Effector memory CD8-positive, alpha-beta T cell (primary cell): ENCODE measurements at regions not wholly inside any gene's neighbourhood (a gene's known extent, or its start where the extent isn't known, plus 50 kb on each side); places are given as distances from the start of the nearest gene placed in this dataset.

Source experiments
- ATAC-seq: fragments of 150-1000 bp; cut with Tn5 transposase; replicated peaks from 2 replicates; pipeline ENCODE4 v1.10.0; 2021; ENCODE audit warnings: mild to moderate bottlenecking, moderate library complexity
- DNase-seq, 3 experiments: peaks; one replicate each; pipeline ENCODE4 v3.0.0; 2021
- H3K27ac Mint-ChIP-seq, 2 donors: one replicate each; pipeline ENCODE4 v1.8.0; 2022; ENCODE audit warnings: mild to moderate bottlenecking in 2 of 2, mixed read lengths in 2 of 2, moderate library complexity in 2 of 2
- H3K27me3 Mint-ChIP-seq, 2 donors: one replicate each; pipeline ENCODE4 v1.8.0; 2022; ENCODE audit warnings: mixed read lengths in 2 of 2
- H3K36me3 Mint-ChIP-seq: one replicate; pipeline ENCODE4 v1.8.0; 2022; ENCODE audit warnings: mild to moderate bottlenecking, moderate library complexity, mixed read lengths; ENCODE audit not compliant: insufficient read depth
- H3K4me1 Mint-ChIP-seq, 2 donors: one replicate each; pipeline ENCODE4 v1.8.0; 2022; ENCODE audit warnings: low read depth in 2 of 2, mixed read lengths in 2 of 2
- H3K4me3 Mint-ChIP-seq, 2 donors: one replicate each; pipeline ENCODE4 v1.8.0; 2022; ENCODE audit warnings: mild to moderate bottlenecking in 2 of 2, mixed read lengths in 2 of 2, moderate library complexity in 2 of 2
- H3K9me3 Mint-ChIP-seq, 2 donors: one replicate each; pipeline ENCODE4 v1.8.0; 2022; ENCODE audit warnings: mixed read lengths in 2 of 2

DNA sequence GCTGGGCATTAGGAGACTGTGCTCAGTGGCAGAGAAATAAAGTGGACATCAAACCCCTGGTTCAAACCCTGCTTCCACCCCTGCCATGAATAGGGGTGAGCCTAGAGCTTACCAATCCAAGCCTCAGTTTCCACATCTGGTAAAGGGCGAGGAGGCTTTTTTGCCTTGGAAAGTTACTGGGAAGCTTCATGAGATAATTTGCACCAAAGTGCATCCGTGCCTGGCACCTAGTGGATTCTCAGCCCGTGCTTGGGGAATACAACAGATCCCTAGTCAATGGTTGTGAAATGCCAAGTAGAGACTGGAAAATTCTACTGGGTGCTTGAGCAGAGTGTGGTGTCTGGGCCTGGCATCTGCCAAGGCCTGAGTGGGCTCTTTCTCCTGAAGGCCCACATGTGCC is 158.7 kb upstream of the ZMIZ1 start:
- no peak overlapping the region for H3K27ac Mint-ChIP-seq
- no peak for DNase-seq
- no peaks in the 10 kb centered on the region for H3K36me3 Mint-ChIP-seq
- no peak for ATAC-seq
- H3K4me1 Mint-ChIP-seq: no peaks in the 10 kb centered on the region
- H3K9me3 Mint-ChIP-seq: no peaks in the 10 kb centered on the region
- no peak overlapping the region for H3K4me3 Mint-ChIP-seq
- H3K27me3 Mint-ChIP-seq: peaks cover 12 to 13% of the 10 kb centered on the region in 2 donors

DNA sequence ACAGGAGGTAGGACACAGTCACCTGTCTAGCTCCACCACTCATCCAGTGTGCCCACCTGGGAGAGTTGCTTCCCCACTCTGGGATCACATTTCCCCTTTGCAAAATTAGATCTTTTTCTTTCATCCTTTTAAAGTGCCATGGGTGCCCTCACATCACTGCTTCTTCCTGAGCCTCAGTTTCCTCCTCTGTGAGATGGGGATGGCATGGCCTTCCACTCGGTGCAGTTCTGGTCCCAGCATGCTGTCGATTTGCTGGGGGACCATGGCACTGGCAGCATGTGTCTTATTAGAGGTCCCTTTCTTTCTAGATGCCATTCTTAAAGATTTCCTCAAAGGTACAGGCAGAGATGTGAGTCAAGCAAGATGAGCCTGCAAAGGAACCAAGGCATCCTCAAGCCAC is 158.3 kb upstream of the ZMIZ1 start:
- Mint-ChIP-seq H3K27ac (no peak overlapping the region), H3K9me3 (no peaks in the 10 kb centered on the region), H3K36me3 (no peaks in the 10 kb centered on the region), H3K4me1 (no peaks in the 10 kb centered on the region), H3K27me3 (peaks cover 12 to 13% of the 10 kb centered on the region in 2 donors), H3K4me3 (no peak overlapping the region)
- ATAC-seq (no peak), DNase-seq (no peak)

DNA sequence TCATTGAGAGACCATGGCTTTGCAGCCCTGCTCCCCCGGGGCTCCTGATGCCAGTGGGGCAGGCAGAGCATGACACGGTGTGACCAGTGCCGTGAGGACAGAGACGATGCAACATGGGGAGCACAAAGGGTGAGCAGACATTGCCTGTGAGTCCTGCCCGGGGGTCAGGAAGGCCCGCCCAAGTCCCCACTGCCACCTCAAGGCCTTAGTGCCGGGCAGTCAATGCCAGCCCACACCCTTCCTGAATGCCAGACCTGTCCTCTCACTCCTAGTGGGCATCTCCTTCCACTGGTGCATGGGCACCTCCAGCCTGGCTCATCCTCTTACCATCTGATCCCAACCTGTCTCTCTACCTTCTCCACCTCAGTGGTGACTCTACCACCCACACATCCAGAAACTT is 157.9 kb upstream of the ZMIZ1 start:
- no peak for DNase-seq
- no peak overlapping the region for H3K27ac Mint-ChIP-seq
- peaks cover 12 to 13% of the 10 kb centered on the region in 2 donors for H3K27me3 Mint-ChIP-seq
- no peak for ATAC-seq
- H3K4me3 Mint-ChIP-seq: no peak overlapping the region
- H3K36me3 Mint-ChIP-seq: no peaks in the 10 kb centered on the region
- no peaks in the 10 kb centered on the region for H3K4me1 Mint-ChIP-seq
- H3K9me3 Mint-ChIP-seq: no peaks in the 10 kb centered on the region

DNA sequence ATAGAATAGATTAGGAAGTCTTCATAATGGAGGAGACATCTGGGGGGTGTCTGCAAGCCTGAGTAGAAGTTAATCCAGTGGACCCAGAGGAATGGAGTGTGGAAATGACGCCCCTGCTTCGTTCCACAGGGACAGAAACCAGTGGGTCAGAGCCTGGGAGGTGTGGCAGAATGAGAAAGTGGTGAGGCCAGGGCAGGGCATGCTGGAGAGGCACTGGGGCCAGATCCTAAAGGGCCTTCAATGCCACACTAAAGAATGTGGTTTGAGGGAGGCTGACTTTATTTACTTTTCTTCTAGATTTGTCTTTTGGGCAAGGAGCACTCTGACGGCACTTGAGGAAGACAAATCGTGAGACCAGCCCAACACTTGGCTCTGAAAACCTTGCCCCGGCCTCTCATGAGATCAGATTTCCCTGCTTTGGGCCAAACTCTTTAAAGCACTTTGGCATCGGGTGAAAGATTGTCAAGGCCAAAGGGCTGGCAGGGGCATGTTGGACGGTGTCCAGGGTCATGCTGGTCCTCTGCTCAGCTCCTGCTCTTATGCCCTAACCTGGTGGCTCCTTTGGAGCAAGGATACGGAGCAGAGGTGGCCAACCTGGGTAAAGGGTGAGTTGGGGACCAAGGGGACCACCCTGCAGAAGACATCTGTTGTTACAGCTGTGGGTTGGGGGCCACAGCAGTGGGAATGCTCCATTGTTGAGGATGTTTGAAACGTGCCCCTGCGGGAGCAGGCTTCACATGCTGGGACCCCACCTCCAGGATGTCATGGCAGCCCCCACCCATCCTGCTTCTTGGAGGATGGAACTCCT is 157.0 kb upstream of the ZMIZ1 start:
- Mint-ChIP-seq H3K36me3 (no peaks in the 10 kb centered on the region), H3K4me1 (no peaks in the 10 kb centered on the region), H3K27ac (no peak overlapping the region), H3K9me3 (no peaks in the 10 kb centered on the region), H3K27me3 (peaks cover 12 to 13% of the 10 kb centered on the region in 2 donors), H3K4me3 (no peak overlapping the region)
- DNase-seq (no peak), ATAC-seq (no peak)

DNA sequence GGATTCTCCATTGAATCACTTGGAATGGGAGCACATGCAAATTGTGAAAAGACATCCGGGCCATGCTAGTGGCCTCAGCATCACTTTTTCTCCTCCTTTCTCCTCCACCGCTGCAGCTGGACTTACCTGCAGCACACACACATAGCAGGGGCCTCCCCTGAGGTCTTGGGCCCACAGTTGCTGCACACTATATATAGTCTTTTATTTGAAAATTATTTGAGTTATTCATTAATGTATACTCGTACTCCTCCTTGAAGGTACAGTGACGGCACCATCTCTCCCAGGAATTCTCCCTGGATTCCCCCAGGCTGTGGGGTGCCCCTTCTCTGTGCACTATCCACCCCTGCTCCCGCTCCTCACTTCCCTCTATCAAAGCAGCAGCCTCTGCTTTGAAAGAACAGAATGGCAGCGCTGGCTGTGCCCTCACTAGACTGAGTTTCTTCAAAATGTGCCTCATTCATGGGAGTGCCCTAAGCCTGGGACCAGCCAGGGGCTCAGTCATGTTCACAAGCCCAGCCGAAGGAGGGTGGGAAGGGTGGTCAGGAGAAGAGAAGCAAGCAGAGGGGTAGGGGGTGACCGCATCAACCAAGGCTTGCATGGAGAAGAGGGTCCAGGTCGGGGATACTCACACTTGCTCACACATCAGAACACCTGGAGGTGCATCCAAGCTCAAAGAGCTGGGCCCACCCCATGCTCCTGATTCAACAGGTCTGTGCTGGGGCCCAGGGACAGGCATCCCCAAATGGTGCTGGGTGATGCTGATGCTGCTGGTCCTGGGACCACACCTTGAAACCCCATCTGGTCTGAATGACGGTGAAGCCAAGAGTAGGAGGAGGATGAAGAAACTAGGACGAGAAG is 156.2 kb upstream of the ZMIZ1 start:
- DNase-seq: no peak
- Mint-ChIP-seq H3K27me3 (peaks cover 7 to 10% of the 10 kb centered on the region in 2 donors), H3K9me3 (no peaks in the 10 kb centered on the region), H3K36me3 (no peaks in the 10 kb centered on the region), H3K27ac (peak overlapping the region in 1 of 2 donors; percentile 35), H3K4me1 (no peaks in the 10 kb centered on the region), H3K4me3 (no peak overlapping the region)
- no peak for ATAC-seq

DNA sequence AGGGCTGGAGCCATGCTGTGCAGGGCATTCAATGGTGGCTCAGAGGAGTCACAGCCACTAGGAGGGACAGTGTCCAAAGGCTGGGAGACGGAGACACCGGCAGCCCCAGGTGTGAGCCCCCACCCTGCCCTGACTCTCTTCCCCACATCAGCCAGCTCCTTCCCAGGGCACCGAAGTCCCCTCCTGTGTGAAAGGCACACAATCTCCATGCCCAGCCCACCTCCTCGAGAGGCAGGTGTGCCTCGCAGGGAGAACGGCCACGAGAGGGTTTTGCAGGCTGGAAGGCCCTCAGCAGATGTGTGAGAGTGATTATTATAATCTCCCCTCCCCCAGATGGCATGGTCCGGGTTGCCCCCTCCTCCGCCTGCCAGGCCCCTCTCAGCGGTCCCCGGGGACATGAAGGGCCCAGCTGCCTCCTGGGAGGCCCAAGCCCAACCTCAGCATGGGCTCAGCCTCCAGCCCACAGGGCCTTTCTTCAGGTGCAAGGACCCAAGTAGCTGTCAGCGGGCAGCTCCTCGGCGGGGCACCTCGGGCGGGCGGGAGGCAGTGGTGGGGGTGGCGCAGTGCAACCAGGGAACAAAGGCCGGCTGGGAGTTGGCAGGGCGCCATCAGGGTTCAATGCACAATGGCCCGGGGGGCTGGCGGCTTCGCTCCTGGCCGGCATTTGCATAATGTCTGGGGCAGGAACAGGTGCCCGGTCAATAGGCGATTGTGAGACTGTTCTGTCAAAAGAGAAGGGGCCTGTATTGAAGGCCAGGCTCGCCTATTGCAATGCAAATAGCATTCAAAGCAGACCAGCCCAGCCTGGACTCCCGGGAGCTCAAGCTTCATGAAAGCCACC is 155.3 kb upstream of the ZMIZ1 start:
- Mint-ChIP-seq H3K27ac (peak overlapping the region in 1 of 2 donors; percentile 35), H3K4me1 (no peaks in the 10 kb centered on the region), H3K4me3 (no peak overlapping the region), H3K27me3 (peaks cover 10 to 15% of the 10 kb centered on the region in 2 donors), H3K36me3 (no peaks in the 10 kb centered on the region), H3K9me3 (no peaks in the 10 kb centered on the region)
- no peak for DNase-seq
- no peak for ATAC-seq

DNA sequence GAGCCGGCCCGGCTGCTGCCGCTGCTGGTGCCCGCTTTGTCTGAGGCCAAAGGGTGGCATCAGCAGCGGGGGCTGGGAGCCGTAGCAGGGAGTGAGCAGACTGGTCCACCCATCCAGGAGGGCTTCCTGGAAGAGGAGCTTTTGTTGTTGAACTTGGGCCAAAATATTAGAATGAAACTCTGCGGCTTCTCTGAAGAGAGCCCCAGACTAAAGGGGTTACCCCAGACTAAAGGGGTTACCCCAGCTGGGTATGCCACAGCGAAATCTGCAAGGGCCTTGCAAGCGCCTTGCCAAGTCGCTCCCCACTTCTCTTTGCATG is 154.7 kb upstream of the ZMIZ1 start:
- no peaks in the 10 kb centered on the region for H3K9me3 Mint-ChIP-seq
- H3K4me1 Mint-ChIP-seq: no peaks in the 10 kb centered on the region
- ATAC-seq (no peak), DNase-seq (no peak)
- no peaks in the 10 kb centered on the region for H3K36me3 Mint-ChIP-seq
- peaks cover 16 to 21% of the 10 kb centered on the region in 2 donors for H3K27me3 Mint-ChIP-seq
- no peak overlapping the region for H3K4me3 Mint-ChIP-seq
- H3K27ac Mint-ChIP-seq: no peak overlapping the region

DNA sequence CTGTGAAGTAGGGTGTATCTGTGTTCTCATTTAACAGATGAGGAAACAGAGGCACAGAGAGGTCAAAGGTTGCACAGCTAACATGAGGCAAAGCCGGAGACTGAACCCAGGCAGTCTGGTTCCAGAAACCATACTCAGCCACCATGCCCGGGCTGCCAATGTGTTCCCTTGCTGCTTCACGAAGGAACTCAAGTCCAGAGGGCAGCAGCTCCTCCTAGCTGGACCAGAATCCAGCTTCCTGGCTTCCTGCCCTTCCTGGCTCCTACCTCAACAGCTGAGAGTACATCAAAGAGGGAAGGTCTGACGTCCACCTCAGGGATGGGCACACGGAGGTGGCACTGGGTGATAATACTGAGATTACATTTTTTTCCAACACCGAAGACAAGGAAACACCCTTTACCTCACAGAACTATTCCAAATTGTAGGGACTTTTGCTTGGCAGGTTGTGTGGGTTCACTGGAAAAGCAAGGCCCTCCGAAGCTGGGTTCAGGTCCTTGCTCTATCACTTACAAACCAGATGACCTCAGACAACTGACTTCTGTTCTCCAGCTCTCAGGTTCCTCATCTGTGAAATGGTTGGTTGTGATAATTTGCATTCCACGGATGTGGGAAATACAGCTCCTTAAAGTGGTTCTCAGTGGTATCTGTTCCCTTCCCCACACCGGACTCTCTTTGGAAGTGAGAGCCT is 154.1 kb upstream of the ZMIZ1 start:
- Mint-ChIP-seq H3K4me3 (no peak overlapping the region), H3K36me3 (no peaks in the 10 kb centered on the region), H3K9me3 (no peaks in the 10 kb centered on the region), H3K27me3 (peaks cover 16 to 26% of the 10 kb centered on the region in 2 donors), H3K4me1 (no peaks in the 10 kb centered on the region), H3K27ac (no peak overlapping the region)
- ATAC-seq (no peak), DNase-seq (no peak)

DNA sequence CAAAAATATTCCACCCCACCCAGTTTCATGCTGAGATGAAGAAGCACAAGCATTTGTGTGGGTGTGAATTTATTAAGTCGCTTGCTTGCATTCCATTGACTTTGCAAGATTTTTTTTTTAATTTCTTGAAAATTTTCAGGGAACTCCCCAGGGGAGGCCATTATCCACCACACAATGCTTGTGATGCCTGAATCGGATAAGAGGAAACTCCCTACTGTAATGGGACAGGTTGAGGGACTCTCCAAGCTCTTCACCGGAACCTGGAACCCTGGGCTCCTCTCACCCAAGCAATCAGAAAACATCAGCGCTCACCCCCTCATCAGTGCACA is 153.6 kb upstream of the ZMIZ1 start:
- H3K27me3 Mint-ChIP-seq: peaks cover 22 to 31% of the 10 kb centered on the region in 2 donors
- H3K4me3 Mint-ChIP-seq: no peak overlapping the region
- no peaks in the 10 kb centered on the region for H3K4me1 Mint-ChIP-seq
- no peak for DNase-seq
- ATAC-seq: no peak
- H3K27ac Mint-ChIP-seq: no peak overlapping the region
- no peaks in the 10 kb centered on the region for H3K9me3 Mint-ChIP-seq
- no peaks in the 10 kb centered on the region for H3K36me3 Mint-ChIP-seq

DNA sequence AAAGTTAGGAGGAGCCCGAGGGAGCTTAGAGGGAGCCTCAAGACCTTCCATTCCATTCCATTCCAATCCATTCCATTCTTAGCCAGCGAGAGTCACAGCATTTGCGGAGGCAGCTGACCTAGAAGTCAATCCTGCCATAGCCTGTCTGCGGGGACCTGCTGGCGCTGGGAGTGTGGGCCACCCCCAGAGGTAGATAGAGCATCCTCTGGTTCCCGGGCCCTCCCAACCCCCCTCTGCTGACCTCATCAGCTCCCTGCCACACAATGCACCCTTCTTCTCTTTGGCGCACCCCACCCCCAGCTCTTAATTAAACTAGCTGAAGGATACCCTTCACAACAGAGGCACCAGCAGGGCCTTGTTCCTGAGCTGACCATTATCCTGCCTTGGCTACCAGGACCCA is 152.5 kb upstream of the ZMIZ1 start:
- Mint-ChIP-seq H3K27me3 (peaks cover 26 to 37% of the 10 kb centered on the region in 2 donors), H3K27ac (no peak overlapping the region), H3K4me3 (no peak overlapping the region), H3K4me1 (no peaks in the 10 kb centered on the region), H3K36me3 (no peaks in the 10 kb centered on the region), H3K9me3 (no peaks in the 10 kb centered on the region)
- ATAC-seq: no peak
- no peak for DNase-seq

DNA sequence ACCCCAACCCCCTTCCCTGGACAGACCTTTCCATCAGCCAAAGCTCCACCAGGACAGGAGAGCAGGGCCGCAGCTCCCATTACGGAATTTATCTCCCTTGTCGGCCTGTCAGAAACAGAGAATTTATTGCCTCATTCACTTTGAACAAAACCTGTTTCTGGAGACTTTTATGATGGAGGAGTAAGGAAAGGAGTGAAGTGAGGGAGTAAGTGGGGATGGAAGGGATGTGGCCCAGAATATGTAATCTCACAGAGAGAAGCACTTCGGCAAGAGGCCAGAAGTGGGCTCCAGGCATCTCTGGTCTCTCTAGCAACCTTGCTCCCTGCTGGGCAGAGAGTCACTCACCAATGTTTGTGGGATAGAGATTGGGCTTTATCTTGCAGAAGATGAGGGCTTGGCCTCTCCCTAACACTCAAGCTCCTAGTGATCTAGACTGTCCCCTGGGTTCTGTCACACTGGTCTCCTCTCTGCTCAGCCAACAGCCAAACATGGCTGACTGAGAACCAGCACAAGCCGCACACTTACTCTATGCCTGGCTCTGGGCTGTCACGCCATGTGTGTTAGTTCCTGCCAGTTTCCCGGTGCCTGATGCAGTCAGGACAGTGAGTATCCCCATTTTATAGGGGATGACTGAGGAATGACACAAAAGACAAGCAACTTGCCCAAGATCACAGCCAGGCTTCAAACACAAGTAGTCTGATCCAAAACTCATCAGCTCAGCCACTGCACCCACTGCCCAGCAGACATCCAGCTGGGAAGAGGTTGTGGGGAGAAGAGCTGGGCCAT is 149.4 kb upstream of the ZMIZ1 start:
- Mint-ChIP-seq H3K27ac (no peak overlapping the region), H3K27me3 (peaks cover 32 to 68% of the 10 kb centered on the region in 2 donors), H3K4me1 (no peaks in the 10 kb centered on the region), H3K4me3 (no peak overlapping the region), H3K9me3 (no peaks in the 10 kb centered on the region), H3K36me3 (no peaks in the 10 kb centered on the region)
- ATAC-seq (no peak), DNase-seq (no peak)

DNA sequence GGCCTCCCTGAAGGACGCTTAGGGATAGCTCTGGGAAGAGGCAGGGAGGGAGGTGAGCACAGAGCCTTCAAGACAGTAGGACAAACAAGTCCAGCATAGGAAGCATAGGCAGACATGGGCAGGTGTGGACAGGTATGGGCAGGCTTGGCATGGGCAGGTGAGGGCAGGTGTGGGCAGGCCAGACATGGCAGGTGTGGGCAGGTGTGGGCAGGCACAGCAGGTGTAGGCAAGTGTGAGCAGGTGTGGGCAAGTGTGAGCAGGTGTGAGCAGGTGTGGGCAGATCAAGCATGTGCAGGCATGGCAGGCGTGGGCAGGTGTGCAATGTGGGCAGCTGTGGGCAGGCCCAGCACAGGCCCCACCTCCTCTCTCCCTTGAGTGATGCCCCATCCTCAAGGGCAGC is 148.8 kb upstream of the ZMIZ1 start:
- no peaks in the 10 kb centered on the region for H3K4me1 Mint-ChIP-seq
- H3K4me3 Mint-ChIP-seq: no peak overlapping the region
- H3K27me3 Mint-ChIP-seq: peaks cover 32 to 74% of the 10 kb centered on the region in 2 donors
- no peaks in the 10 kb centered on the region for H3K36me3 Mint-ChIP-seq
- no peaks in the 10 kb centered on the region for H3K9me3 Mint-ChIP-seq
- ATAC-seq: no peak
- DNase-seq: no peak
- no peak overlapping the region for H3K27ac Mint-ChIP-seq
